ENCODE measurements at regions not wholly inside any gene's neighbourhood (a gene's known extent, or its start where the extent isn't known, plus 50 kb on each side); places are given as distances from the start of the nearest gene placed in this dataset.

DNA sequence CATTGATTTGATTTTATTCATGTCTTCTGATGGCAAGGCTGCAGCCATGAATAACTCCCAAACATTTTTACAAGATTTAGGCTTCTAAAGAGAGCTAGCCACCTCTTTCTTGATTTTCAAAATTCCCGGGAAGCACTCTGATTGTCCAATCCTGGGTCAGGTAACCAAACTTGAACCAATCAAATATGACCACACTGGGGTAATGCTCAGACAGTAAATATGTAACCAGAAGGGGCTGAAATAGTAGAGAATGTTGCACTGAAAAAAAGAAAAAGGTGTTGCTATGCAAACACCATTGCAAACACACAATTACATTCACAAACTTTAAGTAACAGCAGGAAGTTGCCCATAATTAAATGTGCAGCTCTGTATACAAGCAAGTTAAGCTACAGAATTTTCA is 112.9 kb upstream of the IQCM start:
- no peak for DNase-seq (ENCODE audit: low read depth in 2 of 2)

DNA sequence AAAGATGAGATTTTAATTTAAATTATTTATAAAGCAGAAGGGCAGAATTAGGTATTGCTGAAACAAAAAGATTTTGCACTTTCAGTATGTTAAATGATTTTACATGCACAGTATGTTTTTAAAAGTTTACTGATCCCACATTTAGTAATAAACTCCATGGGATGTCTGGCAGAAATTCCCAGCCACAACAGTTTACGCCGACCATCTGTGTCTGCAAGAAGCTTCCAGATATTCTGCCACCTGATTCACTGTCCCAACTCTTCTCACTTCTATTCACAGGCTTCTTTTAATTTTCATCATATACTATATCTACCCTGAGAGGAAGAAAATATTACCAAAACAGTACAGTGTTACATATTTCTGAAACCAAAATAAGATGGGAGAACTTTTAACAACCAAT is 115.8 kb upstream of the IQCM start:
- no peak for DNase-seq (ENCODE audit: low read depth in 2 of 2)

DNA sequence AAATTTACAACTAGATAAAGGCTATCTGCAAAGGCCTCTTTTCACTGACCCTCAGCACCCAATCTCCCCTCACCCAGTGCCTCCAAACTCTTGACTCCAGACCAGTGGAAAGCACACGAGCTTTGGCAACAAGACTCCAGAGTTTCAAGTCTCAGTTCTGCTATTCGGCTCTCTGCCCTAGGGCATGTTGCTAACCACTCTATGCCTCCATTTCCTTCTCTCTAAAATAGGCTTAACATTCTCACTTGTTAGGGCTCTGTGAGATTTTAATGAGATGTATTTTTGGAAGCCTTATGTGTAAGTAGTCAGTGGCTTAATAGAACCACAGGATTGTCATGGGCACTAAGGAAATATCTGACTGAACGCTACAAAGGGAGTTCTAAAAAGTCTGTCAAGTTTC is 116.5 kb upstream of the IQCM start:
- DNase-seq (ENCODE audit: low read depth in 2 of 2) = no peak

DNA sequence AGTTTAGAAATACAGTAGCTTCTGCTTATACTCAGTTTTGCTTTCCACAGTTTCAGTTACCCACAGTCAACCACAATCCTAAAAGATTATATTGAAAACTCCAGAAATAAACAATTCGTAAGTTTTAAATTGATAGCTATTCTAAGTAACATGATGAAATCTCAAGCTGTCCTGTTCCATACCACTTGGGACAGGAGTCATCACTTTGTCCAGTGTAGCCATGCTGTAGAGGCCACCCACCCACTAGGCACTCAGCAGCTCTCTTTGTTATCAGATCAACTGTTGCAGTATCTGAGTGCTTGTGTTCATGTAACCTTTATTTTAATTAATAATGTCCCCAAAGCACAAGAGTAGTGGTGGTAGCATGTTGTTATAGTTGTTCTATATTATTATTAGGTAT is 117.5 kb upstream of the IQCM start:
- no peak for DNase-seq (ENCODE audit: low read depth in 2 of 2)

DNA sequence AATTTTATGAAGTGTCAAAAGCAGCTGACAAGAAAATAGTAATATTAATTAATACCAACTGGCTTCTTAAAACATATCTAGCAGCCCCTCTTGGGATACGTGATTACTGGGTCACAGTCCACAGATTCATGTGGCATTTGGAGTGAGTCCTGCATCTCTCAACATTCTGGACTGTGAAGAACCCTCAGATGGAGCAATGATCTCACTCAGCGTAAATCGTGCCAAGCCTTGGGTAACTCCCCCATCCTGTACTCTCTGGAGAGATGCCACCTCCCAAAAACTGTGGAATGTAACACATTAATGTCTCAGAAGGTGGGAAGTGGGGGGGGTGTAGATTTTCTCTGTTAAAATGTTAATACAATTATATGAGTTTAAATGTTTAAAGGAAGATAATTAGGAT is 118.2 kb upstream of the IQCM start:
- DNase-seq (ENCODE audit: low read depth in 2 of 2) = no peak

DNA sequence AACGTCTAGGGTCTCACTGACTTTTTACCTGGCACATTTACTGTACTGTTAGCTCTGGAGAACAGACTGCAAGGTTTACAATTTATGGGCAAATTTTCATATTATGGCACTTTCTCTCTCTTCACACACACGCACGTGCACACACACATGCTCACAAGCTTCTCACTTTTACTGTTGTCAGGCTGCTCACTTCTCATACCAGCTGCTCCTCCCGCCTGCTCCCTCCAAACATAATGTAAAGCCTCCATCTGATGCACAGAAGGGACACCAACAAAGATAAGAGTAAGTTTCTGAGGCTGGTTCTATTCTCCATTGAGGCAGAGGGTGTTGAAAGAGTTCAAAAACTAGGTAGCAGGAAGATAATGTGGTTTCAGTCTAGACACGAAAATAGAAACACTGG is 128.9 kb upstream of the DCLK2 start:
- no peak for DNase-seq (ENCODE audit: low read depth in 2 of 2)

DNA sequence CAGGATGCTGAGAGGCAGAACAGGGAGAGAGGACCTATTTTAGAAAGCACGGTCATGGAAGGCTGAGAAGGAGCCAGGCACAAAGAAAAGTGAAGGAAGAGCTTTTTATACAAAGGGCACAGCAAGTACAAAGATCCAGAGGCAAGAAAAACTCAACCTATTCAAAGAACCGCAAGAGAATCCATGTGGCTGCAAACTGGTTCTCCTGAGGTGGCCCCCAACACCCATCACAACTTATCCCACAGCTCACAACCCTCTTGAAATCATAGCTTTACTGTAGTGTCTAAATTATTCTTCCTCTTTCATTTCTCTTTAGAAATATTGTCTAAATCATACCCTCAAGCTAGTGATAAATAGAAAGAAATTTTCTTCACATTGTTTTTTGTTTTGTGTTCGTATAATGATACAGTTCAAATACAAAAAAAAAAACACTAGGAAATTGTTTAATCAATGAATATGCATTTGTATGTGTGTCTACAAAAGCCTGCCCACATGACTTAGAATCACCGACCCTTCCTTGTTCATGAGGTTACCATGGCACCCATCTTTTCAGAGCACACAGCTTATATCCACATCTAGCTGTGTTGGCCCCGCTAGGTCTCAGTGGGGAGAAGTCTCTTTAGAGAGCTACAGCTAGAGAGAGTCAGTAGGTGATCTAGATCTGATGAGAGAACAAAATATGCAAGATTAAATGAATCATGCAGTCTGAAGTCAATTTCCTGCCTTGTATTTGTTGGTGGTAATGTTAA is 126.9 kb upstream of the DCLK2 start:
- no peak for DNase-seq (ENCODE audit: low read depth in 2 of 2)

DNA sequence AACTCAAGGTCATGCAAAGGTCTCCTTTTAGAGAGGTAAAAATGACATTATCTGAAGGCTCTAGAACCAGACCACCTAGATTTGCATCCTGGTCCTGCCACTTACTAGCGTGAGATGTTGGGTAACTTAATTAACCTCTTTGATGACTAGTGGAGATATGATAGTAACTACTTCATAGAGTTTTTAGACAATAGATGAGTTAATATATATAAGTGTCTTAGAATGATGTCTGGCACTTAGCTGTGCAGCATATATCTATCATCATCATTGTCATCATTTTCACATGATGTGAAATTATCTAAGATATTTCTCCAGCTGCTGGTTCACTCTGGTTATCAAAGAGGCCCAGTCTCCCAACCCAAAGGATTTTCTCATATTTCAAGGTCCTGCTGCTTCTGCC is 126.1 kb upstream of the DCLK2 start:
- DNase-seq (ENCODE audit: low read depth in 2 of 2) = no peak

DNA sequence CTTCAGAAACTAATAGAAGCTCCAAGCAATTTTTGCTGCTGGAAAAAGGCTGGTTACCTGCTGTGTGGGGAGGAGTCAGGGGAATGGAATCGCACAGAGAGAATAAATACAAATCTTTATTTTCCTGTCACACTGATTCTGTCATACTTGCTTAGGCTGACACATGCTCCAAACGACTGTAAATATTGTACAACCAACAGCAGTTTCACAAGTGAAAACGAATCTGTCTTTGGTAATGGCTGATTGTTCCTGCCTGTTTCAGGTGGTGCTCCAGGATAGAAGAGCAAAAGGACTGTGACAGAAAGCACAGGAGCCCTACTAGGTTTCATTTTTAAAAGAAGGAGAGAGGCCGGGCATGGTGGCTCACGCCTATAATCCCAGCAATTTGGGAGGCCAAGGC is 125.5 kb upstream of the DCLK2 start:
- DNase-seq (ENCODE audit: low read depth in 2 of 2) = no peak

DNA sequence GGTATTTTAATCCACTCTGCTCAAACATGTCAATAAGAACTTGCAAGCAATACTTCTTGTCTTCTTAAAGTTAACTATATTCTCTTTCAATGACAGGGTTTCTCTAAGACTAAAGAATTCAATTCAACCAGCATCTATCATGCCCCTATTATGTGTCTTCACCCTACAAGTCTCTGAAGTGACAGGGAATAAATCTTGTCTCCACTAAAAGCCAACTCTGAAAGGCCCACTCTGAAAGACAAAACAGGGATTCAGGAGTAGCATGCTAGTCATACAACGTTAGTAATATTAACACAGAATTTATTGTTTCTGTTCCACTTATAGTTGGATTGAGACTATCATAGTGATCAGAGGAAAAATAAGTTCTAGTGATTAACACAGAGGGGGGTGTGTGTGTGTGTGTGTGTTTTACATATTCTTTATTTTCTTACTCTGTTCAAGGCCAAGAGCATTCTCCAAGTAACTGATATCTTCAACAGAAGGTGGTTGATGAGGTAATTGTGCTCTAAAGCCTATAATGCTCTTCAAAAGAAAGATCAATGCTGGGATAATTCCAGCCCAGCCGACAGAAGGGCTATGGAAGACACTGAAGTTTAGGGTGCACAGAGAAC is 122.4 kb upstream of the DCLK2 start:
- DNase-seq (ENCODE audit: low read depth in 2 of 2) = no peak

DNA sequence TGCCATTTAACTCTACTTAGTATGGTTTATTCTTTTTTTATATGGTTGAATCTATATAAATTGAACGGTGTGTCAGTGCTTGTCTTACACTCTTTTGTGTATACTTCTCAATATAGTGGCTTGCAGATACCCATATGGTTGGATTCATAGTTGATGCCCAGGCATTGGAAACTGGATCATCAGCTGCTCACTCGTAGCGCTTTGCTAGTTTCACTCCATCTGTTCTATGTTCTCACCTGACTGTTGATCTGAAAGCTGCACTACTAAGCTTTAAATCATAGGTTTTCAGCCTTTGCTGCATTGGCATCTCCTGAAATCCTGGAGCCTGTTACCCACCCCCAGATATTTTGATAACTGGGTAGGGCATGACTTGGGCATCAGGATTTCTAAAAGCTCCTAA is 121.6 kb upstream of the DCLK2 start:
- DNase-seq (ENCODE audit: low read depth in 2 of 2) = no peak

DNA sequence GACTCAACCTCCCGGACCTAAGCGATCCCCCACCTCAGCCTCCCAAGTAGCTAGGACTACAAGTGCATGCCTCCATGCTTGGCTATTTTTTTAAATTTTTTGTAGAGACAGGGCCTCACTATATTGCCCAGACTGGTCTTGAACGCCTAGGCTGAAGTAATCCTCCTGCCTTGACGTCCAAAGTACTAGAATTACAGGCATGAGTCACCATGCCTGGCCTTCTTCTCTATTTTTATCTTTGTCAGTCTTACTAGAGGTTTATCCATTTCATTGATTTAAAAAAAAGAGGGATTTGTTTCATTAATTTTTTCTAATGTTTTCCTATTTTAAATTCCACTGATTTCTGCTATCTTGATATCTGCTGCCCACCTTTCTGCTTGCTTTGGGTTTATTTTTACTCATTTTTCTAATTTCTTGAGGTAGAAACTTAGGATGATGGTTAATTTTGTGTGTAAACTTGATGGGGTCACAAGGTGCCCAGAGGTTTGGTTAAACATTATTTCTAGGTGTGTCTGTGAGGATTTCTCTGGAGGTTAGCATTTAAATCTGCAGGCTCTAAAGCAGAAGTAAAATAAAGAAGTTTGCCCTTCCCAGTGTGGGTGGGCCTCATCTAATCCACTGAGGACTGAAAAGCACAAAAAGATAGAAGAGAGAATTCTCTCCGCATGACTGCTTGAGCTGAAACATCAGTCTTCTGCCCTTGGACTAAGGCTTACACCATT is 116.2 kb upstream of the DCLK2 start:
- no peak for DNase-seq (ENCODE audit: low read depth in 2 of 2)

DNA sequence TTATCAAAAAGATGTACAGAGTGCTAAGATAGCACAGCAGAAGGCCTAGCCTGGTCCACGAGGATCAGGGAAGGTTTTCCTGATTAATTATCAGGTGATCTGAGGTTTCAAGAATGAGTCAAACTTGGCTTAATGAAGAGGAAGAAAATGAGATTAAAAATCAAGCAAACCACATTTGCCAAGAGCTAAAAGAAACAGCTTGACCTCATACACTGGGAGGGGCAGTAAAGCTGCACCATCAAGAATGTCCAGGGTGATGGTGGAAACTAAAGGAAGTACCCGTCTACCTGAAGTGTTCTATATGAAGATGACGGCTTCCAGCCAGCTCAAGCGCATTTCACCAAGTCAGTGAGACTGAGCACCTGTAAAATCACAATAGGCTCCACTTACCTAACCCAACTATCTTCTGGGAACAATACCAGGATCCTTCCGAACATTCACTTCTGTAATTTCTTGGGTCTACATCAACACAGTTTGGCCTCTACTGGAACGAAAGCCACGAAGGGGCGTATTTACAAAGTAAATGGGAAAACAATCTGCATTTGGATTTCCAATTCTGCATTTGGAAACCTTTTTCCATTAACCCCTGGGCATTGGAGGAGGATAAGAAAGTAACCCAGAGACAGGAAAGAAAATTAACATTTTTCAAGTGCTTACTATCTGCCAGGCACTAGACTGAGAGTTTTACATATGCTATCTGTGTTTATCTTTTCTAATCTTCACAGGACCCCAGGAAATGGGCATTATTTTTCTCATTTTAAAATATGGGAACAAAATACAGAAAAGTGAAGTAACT is 114.0 kb upstream of the DCLK2 start:
- DNase-seq (ENCODE audit: low read depth in 2 of 2) = no peak

DNA sequence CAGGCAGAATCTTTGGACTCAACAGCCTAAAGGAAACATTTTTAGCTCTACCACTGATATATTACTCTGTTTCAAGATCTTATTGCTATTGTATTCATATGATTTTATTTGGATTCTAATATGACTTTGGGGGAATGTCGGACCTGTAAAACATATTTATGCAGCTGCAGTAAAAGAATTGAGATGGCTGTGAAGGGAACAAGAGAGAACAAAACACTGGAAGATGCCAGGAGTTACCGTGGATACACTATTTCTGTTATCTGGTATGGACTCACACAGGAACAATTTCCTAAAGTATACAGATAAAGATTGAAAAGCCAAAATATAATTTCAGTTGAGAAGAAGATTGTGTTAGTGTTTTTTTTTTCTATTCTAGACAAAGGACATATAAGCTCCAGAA is 113.0 kb upstream of the DCLK2 start:
- DNase-seq (ENCODE audit: low read depth in 2 of 2) = no peak

DNA sequence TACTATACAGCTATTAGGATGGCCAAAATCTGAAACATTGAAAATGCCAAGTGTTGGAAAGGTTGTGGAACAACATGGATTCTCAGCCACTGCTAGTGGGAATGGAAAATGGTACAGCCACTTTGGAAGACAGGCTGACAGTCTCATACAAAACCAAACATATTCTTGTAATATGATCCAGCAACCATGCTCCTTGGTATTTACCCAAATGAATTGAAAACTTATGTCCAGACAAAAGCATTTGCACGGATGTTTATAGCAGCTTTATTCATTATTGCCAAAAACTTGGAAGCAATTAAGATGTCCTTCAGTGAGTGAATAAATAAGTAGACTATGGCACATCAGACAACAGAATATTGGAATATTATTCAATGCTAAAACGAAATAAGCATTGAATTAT is 105.8 kb upstream of the DCLK2 start:
- DNase-seq (ENCODE audit: low read depth in 2 of 2) = no peak

DNA sequence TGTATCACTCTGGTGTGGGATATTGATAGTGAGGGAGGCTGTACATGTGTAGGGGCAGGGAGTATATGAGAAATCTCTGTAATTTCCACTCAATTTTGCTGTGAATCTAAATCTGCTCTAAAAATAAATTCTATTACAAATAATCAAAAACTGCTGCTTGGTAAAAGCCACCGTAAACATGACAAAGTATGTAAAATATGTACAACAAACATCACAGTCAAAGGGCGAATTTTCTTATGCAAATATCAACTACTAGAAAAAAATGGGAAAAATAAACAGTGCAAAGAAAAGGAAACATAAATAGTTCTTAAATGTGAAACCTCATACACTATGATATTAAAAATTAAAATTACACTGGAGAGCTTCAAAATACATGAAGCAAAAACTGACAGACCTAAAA is 105.1 kb upstream of the DCLK2 start:
- DNase-seq (ENCODE audit: low read depth in 2 of 2) = no peak

DNA sequence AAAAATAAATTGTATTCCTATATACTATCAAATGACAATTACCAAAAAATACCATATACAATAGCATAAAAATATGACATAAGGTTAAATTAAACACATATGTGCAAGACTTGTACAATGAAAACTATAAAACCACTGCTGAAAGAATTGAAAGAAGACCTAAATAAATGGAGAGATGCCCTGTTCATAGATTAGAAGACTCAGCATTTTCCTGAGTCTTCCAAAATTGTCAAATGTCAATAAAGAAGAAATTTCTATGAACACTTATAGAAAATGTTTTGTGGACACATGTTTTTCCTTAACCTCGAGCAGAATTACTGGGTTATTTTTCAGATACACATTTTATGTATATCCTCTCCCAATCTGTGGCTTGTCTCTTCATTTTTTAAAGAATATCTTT is 103.1 kb upstream of the DCLK2 start:
- DNase-seq (ENCODE audit: low read depth in 2 of 2) = no peak

DNA sequence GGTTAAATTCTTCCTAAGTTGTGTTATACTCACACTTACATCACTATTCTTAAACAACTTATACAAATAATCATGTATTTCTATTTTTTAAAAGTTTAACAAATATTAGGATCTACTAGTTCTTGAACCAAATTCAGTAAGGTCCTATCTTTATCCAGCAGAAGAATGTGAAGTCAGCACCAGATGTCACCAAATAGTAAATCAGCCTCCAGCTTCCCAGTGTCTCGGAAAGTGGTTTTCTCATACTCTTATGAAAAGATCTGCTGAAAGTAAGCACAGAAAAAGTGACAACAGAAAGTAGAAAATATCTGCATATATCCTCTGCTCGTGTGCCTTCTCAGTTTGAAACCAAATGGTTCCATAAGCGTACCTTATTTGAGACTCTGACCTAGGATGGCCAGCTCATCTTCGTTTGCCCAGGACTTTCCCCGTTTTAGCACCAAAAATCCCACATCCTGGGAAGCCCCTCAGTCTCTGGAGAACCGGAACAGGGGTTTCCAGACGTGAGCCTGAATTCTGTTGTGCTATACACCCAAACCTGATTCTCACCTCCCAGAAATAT is 98.0 kb upstream of the DCLK2 start:
- DNase-seq (ENCODE audit: low read depth in 2 of 2) = no peak

DNA sequence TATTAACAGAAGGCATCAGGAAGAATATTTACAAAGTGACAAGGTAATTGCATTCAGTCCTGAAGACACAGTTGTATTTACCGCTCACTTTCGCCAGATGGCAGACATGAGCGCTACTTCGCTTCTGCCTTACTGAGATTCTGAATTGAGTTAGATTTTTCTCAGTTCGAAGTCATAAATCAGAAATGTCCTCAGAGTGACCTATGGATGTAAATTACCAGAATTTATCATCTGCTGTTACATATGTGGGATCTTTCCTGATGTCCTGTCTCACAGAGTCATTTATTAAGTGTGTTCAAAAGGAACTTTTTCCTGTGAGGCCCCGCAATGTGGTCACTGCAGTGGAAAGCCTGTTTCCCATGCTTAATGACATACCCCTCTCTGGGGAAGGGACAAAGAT is 97.3 kb upstream of the DCLK2 start:
- peak in 1 of 2 donors; percentile 17 for DNase-seq (ENCODE audit: low read depth in 2 of 2)

DNA sequence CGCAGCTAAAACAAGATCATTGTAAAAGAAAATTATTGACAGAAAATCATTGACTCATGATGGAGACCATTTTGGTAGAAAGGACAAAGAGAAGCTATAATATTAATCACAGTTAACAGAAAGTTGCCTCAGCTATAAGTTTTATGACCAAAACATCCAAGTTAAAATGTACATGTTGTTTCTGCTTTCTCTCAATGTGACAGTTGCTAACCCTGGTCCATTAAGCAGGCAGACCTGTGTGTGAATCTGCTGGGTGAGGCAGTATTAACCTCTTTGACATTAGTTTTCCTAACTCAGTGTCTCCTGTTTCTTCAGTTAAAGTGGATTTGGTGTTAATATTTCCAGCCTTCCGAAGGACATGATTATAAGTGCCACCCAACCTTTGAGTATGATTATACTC is 94.8 kb upstream of the DCLK2 start:
- DNase-seq (ENCODE audit: low read depth in 2 of 2) = no peak

DNA sequence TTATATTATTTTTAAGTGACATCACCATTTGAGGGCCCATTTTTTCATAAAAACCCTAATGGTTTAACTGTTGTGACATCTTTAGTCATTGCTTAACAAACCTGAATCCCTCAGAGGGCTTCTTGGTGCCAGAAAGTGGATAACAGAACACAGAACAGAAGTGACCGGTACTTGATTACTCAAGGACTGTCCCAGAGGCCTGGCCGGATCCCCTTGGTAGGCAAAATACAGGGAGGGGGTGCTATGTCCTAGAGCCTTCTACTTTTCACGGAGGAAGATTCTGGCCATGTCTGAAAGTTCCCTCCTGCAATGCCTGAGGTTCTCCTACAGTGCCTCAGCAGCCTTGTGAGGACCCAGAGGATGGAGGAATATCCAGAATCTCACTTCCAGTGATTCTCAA is 94.3 kb upstream of the DCLK2 start:
- no peak for DNase-seq (ENCODE audit: low read depth in 2 of 2)

DNA sequence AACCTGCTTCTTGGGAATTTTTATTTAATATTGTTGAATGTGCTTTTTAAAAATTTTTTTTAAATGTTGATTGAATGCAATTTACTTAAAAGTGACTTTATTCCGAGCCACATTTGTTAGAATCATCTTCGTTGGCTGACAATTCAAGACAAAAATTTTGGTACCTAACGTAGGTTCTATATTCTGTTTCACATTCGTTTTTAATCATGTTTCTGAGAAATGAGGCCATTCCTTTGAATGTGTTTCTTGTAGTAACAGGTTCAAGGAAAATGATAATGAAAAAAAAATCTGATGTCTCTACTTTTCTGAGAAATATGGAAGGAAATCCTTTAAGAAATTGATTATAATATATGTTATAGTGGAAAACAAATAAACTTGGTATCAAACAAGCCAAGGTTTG is 92.3 kb upstream of the DCLK2 start:
- no peak for DNase-seq (ENCODE audit: low read depth in 2 of 2)

Measured in stimulated activated CD8-positive, alpha-beta memory T cell treated with anti-CD3 and anti-CD28 coated beads, Interleukin-7, amount 100 ng/mL, for 4 hours (primary cell).